Choroid plexus epithelial cell (primary cell): ENCODE measurements at regions not wholly inside any gene's neighbourhood (a gene's known extent, or its start where the extent isn't known, plus 50 kb on each side); places are given as distances from the start of the nearest gene placed in this dataset.

Experiments used
- DNase-seq: peaks from one replicate; pipeline ENCODE4 v3.0.0-alpha.2; 2010; ENCODE audit warnings: low read depth
- H3K4me3 ChIP-seq: 2 replicates; pipeline ENCODE4 v1.5.1; 2011; ENCODE audit warnings: low read depth, mild to moderate bottlenecking, control low read depth, low read length, moderate library complexity
- TF ChIP-seq, protein P1 (sequence below): conservative IDR thresholded peaks from 2 replicates; pipeline ENCODE4 v1.5.1; 2011; ENCODE audit warnings: low read depth, mild to moderate bottlenecking, control low read depth, inconsistent platforms, low read length, moderate library complexity

DNA sequence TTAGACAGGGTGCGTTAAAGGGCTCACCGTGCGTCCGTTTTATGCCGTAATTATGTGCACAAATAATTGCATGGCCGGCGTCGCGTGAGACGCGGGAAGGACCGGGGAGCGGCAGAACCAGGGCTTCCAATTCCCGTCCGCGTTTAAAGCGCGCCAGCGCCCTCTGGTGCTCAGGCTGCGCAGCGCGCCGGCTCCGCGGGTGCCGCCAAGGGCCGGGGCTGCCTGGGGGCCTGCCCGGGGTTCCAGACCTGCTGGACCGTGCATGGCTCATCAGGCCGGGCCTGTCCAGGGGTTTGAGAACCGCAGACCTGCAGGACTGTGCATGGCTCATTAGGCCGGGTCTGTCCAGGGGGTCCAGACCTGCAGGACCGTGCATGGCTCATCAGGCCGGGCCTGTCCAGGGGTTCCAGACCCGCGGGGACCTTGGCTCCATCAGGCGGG is 369.0 kb downstream of the THBS2 start:
- peak; percentile 62 for DNase-seq
- H3K4me3 ChIP-seq: peak overlapping the region; percentile 26
- TF ChIP-seq, protein P1, sequence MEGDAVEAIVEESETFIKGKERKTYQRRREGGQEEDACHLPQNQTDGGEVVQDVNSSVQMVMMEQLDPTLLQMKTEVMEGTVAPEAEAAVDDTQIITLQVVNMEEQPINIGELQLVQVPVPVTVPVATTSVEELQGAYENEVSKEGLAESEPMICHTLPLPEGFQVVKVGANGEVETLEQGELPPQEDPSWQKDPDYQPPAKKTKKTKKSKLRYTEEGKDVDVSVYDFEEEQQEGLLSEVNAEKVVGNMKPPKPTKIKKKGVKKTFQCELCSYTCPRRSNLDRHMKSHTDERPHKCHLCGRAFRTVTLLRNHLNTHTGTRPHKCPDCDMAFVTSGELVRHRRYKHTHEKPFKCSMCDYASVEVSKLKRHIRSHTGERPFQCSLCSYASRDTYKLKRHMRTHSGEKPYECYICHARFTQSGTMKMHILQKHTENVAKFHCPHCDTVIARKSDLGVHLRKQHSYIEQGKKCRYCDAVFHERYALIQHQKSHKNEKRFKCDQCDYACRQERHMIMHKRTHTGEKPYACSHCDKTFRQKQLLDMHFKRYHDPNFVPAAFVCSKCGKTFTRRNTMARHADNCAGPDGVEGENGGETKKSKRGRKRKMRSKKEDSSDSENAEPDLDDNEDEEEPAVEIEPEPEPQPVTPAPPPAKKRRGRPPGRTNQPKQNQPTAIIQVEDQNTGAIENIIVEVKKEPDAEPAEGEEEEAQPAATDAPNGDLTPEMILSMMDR: peak; percentile 73

DNA sequence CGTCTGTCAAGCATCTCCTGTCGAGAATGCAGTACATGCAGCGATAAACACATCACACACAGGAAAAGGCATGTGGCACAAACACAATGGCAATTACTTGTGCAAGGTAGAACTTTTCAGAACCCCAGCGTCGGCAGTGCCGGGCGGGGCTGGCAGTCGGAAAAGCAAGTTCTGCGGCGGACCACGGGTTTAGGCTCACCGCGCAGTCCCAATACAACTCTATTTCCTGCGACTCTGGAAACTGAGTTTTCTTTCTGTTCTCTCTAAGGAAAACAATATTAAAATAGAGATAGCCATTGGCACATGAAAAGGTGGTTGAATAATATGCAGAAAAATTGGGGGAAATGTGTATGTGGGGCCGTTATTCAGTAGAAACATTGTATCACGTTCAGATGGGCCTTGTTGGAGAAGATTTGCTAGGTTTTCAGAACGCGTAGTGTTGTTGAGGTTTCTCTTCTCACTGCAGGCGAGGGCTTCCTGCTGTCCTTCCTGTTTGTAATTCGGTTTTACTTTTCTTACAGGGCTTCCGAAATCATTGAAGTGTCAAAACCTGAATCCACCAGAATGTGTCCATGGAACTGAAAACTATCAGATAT is 369.5 kb downstream of the THBS2 start:
- peak overlapping the region; percentile 26 for H3K4me3 ChIP-seq
- TF ChIP-seq, protein P1: no peak

DNA sequence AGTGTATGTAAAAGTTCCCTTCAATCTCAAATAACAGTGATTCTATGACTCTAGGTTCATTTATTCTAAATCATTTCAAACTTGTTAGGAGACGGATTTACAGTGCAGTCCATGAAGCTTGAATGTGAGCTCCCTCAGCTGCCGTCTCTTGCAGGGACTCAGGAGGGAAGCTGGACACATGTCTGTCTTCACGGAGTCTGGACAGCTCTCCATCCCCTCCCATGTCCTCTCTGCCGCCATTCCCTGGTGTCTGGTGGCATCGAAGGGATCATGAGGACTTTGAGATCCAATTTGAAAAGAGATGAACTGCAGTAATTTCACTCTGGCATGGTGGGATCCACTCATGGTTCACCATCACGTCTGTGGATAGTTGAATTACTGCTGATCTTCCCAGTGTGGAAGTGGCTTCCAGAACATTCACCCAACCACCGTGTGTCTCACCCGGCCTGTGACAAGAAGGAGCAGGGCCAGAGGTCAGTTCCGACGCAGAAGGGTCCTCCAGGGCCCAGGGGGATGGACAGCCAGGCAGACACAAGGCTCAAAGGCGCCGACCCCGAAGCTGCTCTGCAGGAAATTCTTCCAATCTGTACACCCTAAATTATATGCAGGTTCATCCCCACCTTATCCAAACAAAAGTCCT is 370.1 kb downstream of the THBS2 start:
- DNase-seq: no peak
- TF ChIP-seq, protein P1: no peak
- H3K4me3 ChIP-seq: no peak overlapping the region

More for the DNA sequence above, 369.5 kb downstream of the THBS2 start:
- no peak for DNase-seq

DNA sequence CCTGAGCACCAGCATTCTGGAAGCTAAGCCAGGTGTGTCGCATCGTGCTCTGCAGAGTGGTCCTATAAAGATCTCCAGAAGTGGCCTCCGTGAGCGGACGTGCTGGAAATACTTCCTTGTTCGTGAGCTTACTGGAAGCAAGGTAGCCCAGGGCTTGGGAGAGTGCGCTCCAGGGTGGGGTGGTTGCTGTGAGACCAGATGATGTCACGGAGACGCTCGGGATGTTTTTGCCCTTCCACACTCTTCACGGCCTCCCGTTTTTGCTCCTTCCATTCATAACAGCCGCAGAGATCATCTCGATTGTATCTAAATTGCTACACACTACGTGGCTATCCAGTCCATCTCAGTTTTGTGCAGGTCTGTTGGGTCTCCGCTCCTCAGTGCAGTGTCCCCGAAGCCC is 373.4 kb downstream of the THBS2 start:
- no peak overlapping the region for H3K4me3 ChIP-seq
- TF ChIP-seq, protein P1: no peak
- DNase-seq: no peak

DNA sequence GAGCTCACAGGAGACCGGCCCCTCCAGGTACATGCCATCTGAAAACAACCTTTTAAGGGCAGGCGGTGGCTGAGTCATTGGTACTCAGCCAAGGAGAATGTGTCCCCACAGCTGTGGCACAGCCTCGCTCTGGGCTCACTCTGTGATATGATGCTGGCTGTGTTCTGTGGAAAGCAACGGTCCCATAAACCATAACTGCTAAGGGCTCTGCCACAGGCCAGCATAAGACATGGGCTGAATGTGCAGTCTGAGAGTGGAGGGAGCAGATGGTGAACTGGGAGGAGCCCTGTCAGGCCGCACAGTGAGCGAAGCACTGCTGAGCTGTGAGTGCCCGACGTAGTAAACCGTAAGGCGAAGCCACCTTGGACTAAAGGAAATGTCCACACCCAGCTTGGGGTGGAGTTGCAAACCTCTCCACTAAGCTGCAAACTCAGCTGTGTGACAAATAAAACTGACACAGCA is 375.8 kb downstream of the THBS2 start:
- H3K4me3 ChIP-seq: no peak overlapping the region
- TF ChIP-seq, protein P1: no peak

DNA sequence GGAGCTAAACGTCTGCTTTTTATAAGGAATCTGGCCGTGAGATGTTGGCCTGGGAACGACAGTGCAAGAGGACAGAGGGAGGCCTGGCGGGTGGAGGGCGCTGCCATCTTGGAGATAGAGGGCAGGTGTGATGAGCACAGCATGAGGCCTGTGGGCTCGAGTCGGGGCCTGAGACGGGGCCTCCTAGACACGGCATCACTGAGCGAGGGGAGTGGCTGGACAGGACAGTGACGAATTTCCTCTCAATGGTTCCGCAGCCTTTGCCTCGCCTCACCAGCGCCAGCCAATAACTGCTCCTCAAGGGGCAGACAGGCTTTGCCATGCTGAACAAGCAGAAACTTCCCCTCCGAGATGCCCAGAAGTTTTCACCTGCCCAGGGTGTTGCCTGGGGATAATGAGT is 376.7 kb downstream of the THBS2 start:
- no peak overlapping the region for H3K4me3 ChIP-seq
- DNase-seq: no peak
- TF ChIP-seq, protein P1: no peak

More for the DNA sequence above, 375.8 kb downstream of the THBS2 start:
- no peak for DNase-seq
